SK-N-SH treated with all-trans-retinoic acid at 6 μM for 48 hours (cell line): ENCODE measurements at regions not wholly inside any gene's neighbourhood (a gene's known extent, or its start where the extent isn't known, plus 50 kb on each side); places are given as distances from the start of the nearest gene placed in this dataset.

Experiments
- ATAC-seq: fragments of 200-7000 bp; cut with Tn5 transposase; 3 replicates; pipeline ENCODE4 v1.9.1; 2020; ENCODE audit warnings: mild to moderate bottlenecking, moderate library complexity
- ARNTL ChIP-seq: fragments of 450-650 bp; formaldehyde crosslinking; IDR thresholded peaks from 2 replicates; pipeline ENCODE4 v1.5.0; 2020; ENCODE audit warnings: low read depth, mild to moderate bottlenecking, moderate library complexity, borderline replicate concordance
- CSDC2 ChIP-seq: fragments of 250-450 bp; sonication (Bioruptor Pico); IDR thresholded peaks from 2 replicates; pipeline ENCODE4 v1.5.0; 2020; ENCODE audit warnings: mild to moderate bottlenecking, moderate library complexity
- CSRNP3 ChIP-seq: fragments of 250-450 bp; sonication (Bioruptor Pico); IDR thresholded peaks from 2 replicates; pipeline ENCODE4 v1.5.1; 2021; ENCODE audit warnings: mild to moderate bottlenecking, moderate library complexity
- ESRRG ChIP-seq: fragments of 250-450 bp; sonication (Bioruptor Pico); IDR thresholded peaks from 2 replicates; pipeline ENCODE4 v1.6.1; 2021; ENCODE audit warnings: mild to moderate bottlenecking
- GLIS3 ChIP-seq: fragments of 250-450 bp; sonication (Bioruptor Pico); IDR thresholded peaks from 2 replicates; pipeline ENCODE4 v1.5.0; 2020; ENCODE audit warnings: mild to moderate bottlenecking, moderate library complexity
- ISL1 ChIP-seq: fragments of 250-450 bp; sonication (Bioruptor Pico); IDR thresholded peaks from 2 replicates; pipeline ENCODE4 v2.1.2; 2022; ENCODE audit warnings: mild to moderate bottlenecking, moderate library complexity
- OSR1 ChIP-seq: fragments of 250-450 bp; sonication (Bioruptor Pico); IDR thresholded peaks from 2 replicates; pipeline ENCODE4 v1.8.0; 2022; ENCODE audit warnings: moderate library complexity, mild to moderate bottlenecking, inconsistent platforms
- POU6F1 ChIP-seq: fragments of 250-450 bp; sonication (Bioruptor Pico); IDR thresholded peaks from 2 replicates; pipeline ENCODE4 v1.8.0; 2021; ENCODE audit warnings: low read depth, mild to moderate bottlenecking, moderate library complexity, borderline replicate concordance
- RARB ChIP-seq: fragments of 250-450 bp; sonication (Bioruptor Pico); IDR thresholded peaks from 2 replicates; pipeline ENCODE4 v1.8.0; 2021; ENCODE audit warnings: mild to moderate bottlenecking, moderate library complexity
- SNAI2 ChIP-seq: fragments of 250-450 bp; sonication (Bioruptor Pico); IDR thresholded peaks from 2 replicates; pipeline ENCODE4 v1.5.0; 2020; ENCODE audit warnings: mild to moderate bottlenecking, moderate library complexity
- TCF4 ChIP-seq: fragments of 250-450 bp; sonication (Bioruptor Pico); IDR thresholded peaks from 2 replicates; pipeline ENCODE4 v1.8.0; 2021; ENCODE audit warnings: mild to moderate bottlenecking, moderate library complexity, borderline replicate concordance
- TOX ChIP-seq: fragments of 250-450 bp; sonication (Bioruptor Pico); IDR thresholded peaks from 2 replicates; pipeline ENCODE4 v1.8.0; 2021; ENCODE audit warnings: mild to moderate bottlenecking, moderate library complexity, borderline replicate concordance
- TSHZ2 ChIP-seq: fragments of 250-450 bp; sonication (Bioruptor Pico); IDR thresholded peaks from 2 replicates; pipeline ENCODE4 v1.5.0; 2020; ENCODE audit warnings: mild to moderate bottlenecking, moderate library complexity
- ZC3H10 ChIP-seq: fragments of 250-450 bp; sonication (Bioruptor Pico); IDR thresholded peaks from 2 replicates; pipeline ENCODE4 v1.5.1; 2021; ENCODE audit warnings: mild to moderate bottlenecking, moderate library complexity
- ZFP3 ChIP-seq: fragments of 250-450 bp; sonication (Bioruptor Pico); IDR thresholded peaks from 2 replicates; pipeline ENCODE4 v1.5.0; 2020; ENCODE audit warnings: mild to moderate bottlenecking, moderate library complexity
- ZFP30 ChIP-seq: fragments of 450-650 bp; formaldehyde crosslinking; IDR thresholded peaks from 2 replicates; pipeline ENCODE4 v1.5.0; 2022; ENCODE audit warnings: mild to moderate bottlenecking, moderate library complexity
- ZNF565 ChIP-seq: fragments of 450-650 bp; formaldehyde crosslinking; conservative IDR thresholded peaks from 2 replicates; pipeline ENCODE4 v1.5.0; 2020; ENCODE audit warnings: low read depth, mild to moderate bottlenecking, moderate library complexity
- ZNF70 ChIP-seq: fragments of 450-650 bp; formaldehyde crosslinking; IDR thresholded peaks from 2 replicates; pipeline ENCODE4 v1.5.0; 2020; ENCODE audit warnings: mild to moderate bottlenecking, moderate library complexity
- ZNF8 ChIP-seq: fragments of 450-650 bp; formaldehyde crosslinking; IDR thresholded peaks from 2 replicates; pipeline ENCODE4 v1.5.0; 2020; ENCODE audit warnings: mild to moderate bottlenecking, moderate library complexity

- TF ChIP-seq ZFP3 (CRISPR knock-in tag), result no peak
- no peak for TF ChIP-seq TCF4 (CRISPR knock-in tag)
- TF ChIP-seq OSR1 (CRISPR knock-in tag), result no peak
- no peak for TF ChIP-seq ZC3H10 (CRISPR knock-in tag)
- no peak for TF ChIP-seq ZNF8 (CRISPR knock-in tag)
- TF ChIP-seq CSDC2 (CRISPR knock-in tag), result no peak
- no peak for TF ChIP-seq ARNTL (CRISPR knock-in tag)
- no peak for TF ChIP-seq TOX
- TF ChIP-seq CSRNP3, result no peak
- TF ChIP-seq SNAI2 (CRISPR knock-in tag), result no peak
- TF ChIP-seq, all 23 proteins: peak for 0
Observed at GRCh38 chr12:125372085-125372484, 306.9 kb downstream of the AACS start (continued).

GRCh38 chr12:125373375-125373774 is 308.1 kb downstream of the AACS start:
- no peak for ATAC-seq
- TF ChIP-seq POU6F1 (CRISPR knock-in tag), result no peak
- TF ChIP-seq ESRRG (CRISPR knock-in tag), result no peak
- TF ChIP-seq TCF4 (CRISPR knock-in tag), result no peak

GRCh38 chr12:125376422-125376821 is 311.2 kb downstream of the AACS start:
- TF ChIP-seq OSR1 (CRISPR knock-in tag) (no peak), TCF4 (CRISPR knock-in tag) (no peak), SNAI2 (CRISPR knock-in tag) (no peak), ZNF8 (CRISPR knock-in tag) (no peak), ZFP3 (CRISPR knock-in tag) (no peak), ESRRG (CRISPR knock-in tag) (no peak), GLIS3 (CRISPR knock-in tag) (no peak), POU6F1 (CRISPR knock-in tag) (no peak), CSRNP3 (no peak), ZC3H10 (CRISPR knock-in tag) (no peak), TSHZ2 (no peak), ISL1 (CRISPR knock-in tag) (no peak), ARNTL (CRISPR knock-in tag) (no peak), CSDC2 (CRISPR knock-in tag) (no peak), ZNF70 (CRISPR knock-in tag) (no peak)

GRCh38 chr12:125377093-125377492 is 311.9 kb downstream of the AACS start:
- no peak for ATAC-seq
- no peak for TF ChIP-seq ZNF565 (CRISPR knock-in tag)
- no peak for TF ChIP-seq RARB
- TF ChIP-seq CSRNP3, result no peak
- no peak for TF ChIP-seq ZFP30 (CRISPR knock-in tag)
- TF ChIP-seq ZC3H10 (CRISPR knock-in tag), result no peak
- no peak for TF ChIP-seq ARNTL (CRISPR knock-in tag)

More at GRCh38 chr12:125376422-125376821, 311.2 kb downstream of the AACS start:
- no peak for ATAC-seq
